ENCODE measurements at regions not wholly inside any gene's neighbourhood (a gene's known extent, or its start where the extent isn't known, plus 50 kb on each side); places are given as distances from the start of the nearest gene placed in this dataset.

DNA sequence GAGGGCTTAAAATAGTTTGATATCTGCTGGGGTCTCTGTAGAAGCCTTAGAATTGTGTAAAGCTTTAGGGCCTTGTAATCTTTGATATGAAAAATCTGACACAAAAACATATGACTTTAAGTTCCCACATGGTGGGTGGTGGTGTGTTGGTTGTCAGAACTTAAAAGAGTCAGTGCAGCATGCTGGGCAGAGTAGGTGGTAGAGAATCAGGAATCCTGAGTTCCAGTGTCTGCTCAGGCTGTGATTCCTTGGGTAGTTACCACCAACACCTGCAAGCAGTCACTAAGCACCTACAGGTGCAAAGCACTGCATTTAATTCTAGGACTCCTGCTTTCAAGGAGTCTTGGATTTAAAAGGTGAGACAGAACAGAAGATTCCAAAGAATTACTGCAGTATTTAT is 144.6 kb downstream of the ACER2 start:
- TF ChIP-seq POLR2A (IDR thresholded peaks at IDR 0.05), result no peak
- TF ChIP-seq, protein P1, sequence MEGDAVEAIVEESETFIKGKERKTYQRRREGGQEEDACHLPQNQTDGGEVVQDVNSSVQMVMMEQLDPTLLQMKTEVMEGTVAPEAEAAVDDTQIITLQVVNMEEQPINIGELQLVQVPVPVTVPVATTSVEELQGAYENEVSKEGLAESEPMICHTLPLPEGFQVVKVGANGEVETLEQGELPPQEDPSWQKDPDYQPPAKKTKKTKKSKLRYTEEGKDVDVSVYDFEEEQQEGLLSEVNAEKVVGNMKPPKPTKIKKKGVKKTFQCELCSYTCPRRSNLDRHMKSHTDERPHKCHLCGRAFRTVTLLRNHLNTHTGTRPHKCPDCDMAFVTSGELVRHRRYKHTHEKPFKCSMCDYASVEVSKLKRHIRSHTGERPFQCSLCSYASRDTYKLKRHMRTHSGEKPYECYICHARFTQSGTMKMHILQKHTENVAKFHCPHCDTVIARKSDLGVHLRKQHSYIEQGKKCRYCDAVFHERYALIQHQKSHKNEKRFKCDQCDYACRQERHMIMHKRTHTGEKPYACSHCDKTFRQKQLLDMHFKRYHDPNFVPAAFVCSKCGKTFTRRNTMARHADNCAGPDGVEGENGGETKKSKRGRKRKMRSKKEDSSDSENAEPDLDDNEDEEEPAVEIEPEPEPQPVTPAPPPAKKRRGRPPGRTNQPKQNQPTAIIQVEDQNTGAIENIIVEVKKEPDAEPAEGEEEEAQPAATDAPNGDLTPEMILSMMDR (IDR thresholded peaks at IDR 0.05), result no peak
